GM18498 (cell line): ENCODE measurements at regions not wholly inside any gene's neighbourhood (a gene's known extent, or its start where the extent isn't known, plus 50 kb on each side); places are given as distances from the start of the nearest gene placed in this dataset.

ENCODE experiments used
- ATAC-seq: cut with Tn5 transposase; IDR thresholded peaks from one replicate; pipeline ENCODE4 v1.9.1; 2021; ENCODE audit warnings: mild to moderate bottlenecking, moderate library complexity; ENCODE audit not compliant: unreplicated experiment

GRCh38 chr2:226652983-226653765 is 146.4 kb downstream of the IRS1 start:
- ATAC-seq = no peak

GRCh38 chr2:226652369-226652768 is 147.3 kb downstream of the IRS1 start:
- peak; percentile 45 for ATAC-seq

GRCh38 chr2:226649871-226650660 is 149.6 kb downstream of the IRS1 start:
- ATAC-seq = peak; percentile 85

GRCh38 chr2:226649201-226649600 is 150.4 kb downstream of the IRS1 start:
- ATAC-seq = no peak

- no peak for ATAC-seq
These were observed 151.8 kb downstream of the IRS1 start for GRCh38 chr2:226647621-226648518.

GRCh38 chr2:226644399-226644865 is 155.2 kb downstream of the IRS1 start:
- ATAC-seq = no peak

GRCh38 chr2:226643946-226644282 is 155.7 kb downstream of the IRS1 start:
- ATAC-seq = no peak

GRCh38 chr2:226643030-226643945 is 156.3 kb downstream of the IRS1 start:
- no peak for ATAC-seq

- ATAC-seq = no peak
These were observed 158.6 kb downstream of the IRS1 start for GRCh38 chr2:226641008-226641407.

GRCh38 chr2:226640501-226640900 is 159.1 kb downstream of the IRS1 start:
- ATAC-seq = no peak

GRCh38 chr2:226639550-226639949 is 160.1 kb downstream of the IRS1 start:
- ATAC-seq = no peak

GRCh38 chr2:226638576-226638975 is 161.0 kb downstream of the IRS1 start:
- no peak for ATAC-seq

GRCh38 chr2:226637383-226637782 is 162.2 kb downstream of the IRS1 start:
- no peak for ATAC-seq

GRCh38 chr2:226636586-226636985 is 163.0 kb downstream of the IRS1 start:
- no peak for ATAC-seq

GRCh38 chr2:226634943-226635604 is 164.5 kb downstream of the IRS1 start:
- ATAC-seq = no peak

- no peak for ATAC-seq
These were observed 167.9 kb downstream of the IRS1 start for GRCh38 chr2:226631671-226632070.

GRCh38 chr2:226631187-226631586 is 168.4 kb downstream of the IRS1 start:
- no peak for ATAC-seq

- ATAC-seq = no peak
These were observed 173.7 kb downstream of the IRS1 start for GRCh38 chr2:226625946-226626345.

- ATAC-seq = no peak
These were observed 175.8 kb downstream of the IRS1 start for GRCh38 chr2:226623587-226624368.
